GM10248 (cell line): ENCODE measurements at regions not wholly inside any gene's neighbourhood (a gene's known extent, or its start where the extent isn't known, plus 50 kb on each side); places are given as distances from the start of the nearest gene placed in this dataset.

Experiments used
- CTCF ChIA-PET: fragments of 300-600 bp; sonication (Branson Sonifier 250); formaldehyde crosslinking; extraction: SDS; loops from one replicate; lab custom pipeline; 2021; ENCODE audit warnings: antibody characterized with exemption; lab: Yijun Ruan, JAX
- POLR2A ChIA-PET: fragments of 350-650 bp; sonication (Branson Sonifier 250); formaldehyde crosslinking; extraction: SDS; loops from one replicate; lab custom pipeline; 2020; ENCODE audit warnings: antibody characterized with exemption; lab: Yijun Ruan, JAX
- DNase-seq: peaks from one replicate; pipeline ENCODE4 v3.0.0; 2012; ENCODE audit errors: extremely low spot score
- TF ChIP-seq, protein P1 (sequence below): IDR thresholded peaks from 2 replicates; pipeline ENCODE4 v1.5.1; 2012; ENCODE audit warnings: mild to moderate bottlenecking, low read depth; ENCODE audit errors: extremely low read depth, missing control alignments, control extremely low read depth

DNA sequence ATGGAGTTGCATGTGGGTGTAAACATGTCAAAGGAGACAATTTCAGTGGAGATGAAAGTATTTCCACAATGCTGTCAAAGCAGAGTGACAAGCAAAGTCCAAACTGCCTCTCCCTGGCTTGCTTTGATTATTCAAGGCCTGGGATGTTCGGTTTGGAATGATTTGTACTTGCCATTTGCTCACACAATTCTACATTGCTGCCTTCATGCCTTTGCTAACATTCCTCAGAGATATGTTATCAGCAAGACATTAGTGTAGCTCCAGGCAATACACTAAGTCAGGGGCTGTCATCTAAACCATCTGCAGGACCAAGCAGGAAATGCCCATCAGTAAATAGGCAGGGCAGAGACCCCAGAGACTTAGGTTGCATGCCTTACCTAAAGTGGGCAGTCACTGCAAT, 79.6 kb upstream of the C1QTNF7 start:
- DNase-seq, result no peak
- POLR2A ChIA-PET, result no interaction called here
- CTCF ChIA-PET, result no interaction called here
- TF ChIP-seq, protein P1, sequence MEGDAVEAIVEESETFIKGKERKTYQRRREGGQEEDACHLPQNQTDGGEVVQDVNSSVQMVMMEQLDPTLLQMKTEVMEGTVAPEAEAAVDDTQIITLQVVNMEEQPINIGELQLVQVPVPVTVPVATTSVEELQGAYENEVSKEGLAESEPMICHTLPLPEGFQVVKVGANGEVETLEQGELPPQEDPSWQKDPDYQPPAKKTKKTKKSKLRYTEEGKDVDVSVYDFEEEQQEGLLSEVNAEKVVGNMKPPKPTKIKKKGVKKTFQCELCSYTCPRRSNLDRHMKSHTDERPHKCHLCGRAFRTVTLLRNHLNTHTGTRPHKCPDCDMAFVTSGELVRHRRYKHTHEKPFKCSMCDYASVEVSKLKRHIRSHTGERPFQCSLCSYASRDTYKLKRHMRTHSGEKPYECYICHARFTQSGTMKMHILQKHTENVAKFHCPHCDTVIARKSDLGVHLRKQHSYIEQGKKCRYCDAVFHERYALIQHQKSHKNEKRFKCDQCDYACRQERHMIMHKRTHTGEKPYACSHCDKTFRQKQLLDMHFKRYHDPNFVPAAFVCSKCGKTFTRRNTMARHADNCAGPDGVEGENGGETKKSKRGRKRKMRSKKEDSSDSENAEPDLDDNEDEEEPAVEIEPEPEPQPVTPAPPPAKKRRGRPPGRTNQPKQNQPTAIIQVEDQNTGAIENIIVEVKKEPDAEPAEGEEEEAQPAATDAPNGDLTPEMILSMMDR, result no peak

DNA sequence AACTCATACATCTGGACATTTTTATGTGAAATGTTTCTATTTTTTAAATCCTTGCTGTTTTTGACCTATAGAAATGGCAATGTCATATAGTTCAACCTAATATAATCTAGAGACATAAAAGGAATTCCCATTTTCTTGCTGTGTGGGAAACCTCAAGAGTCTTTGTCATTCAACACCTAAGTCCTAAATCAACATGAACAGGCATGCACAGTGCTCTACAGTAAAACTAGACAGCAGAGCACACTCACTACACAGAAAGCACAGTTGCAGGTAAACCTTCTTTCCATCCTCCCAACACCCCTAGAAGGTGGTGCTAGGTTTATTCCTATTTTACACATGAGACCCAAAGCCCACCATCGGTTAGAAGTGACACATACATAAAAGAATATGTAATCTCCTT, 79.1 kb upstream of the C1QTNF7 start:
- DNase-seq, result no peak
- ChIA-PET POLR2A (no interaction called here), CTCF (no interaction called here)
- TF ChIP-seq, protein P1, result no peak

- TF ChIP-seq, protein P1, result no peak
- POLR2A ChIA-PET, result no interaction called here
- no peak for DNase-seq
- CTCF ChIA-PET, result no interaction called here
Observed at GRCh38 chr4:15349531-15349935, 78.3 kb upstream of the C1QTNF7 start.

DNA sequence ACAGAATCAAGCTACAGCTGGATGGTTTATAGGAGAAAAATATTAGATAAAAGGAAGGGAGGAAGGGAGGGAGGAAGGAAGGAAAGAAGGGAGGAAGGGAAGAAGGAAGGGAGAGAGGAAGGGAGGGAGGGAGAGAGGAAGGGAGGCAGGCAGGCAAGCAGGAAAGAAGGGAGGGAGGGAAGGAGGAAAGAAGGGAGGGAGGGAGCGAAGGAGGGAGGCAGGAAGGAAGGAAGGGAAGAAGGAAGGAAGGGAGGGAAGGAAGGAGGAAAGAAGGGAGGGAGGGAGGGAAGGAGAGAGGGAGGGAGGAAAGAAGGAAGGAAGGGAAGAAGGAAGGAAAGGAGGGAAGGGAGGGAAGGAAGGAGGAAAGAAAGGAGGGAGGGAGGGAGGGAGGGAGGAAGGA, 77.9 kb upstream of the C1QTNF7 start:
- ChIA-PET POLR2A (no interaction called here), CTCF (no interaction called here)
- DNase-seq, result no peak
- TF ChIP-seq, protein P1, result no peak

- DNase-seq, result no peak
- TF ChIP-seq, protein P1, result no peak
- POLR2A ChIA-PET, result no interaction called here
- CTCF ChIA-PET, result interaction anchor here (1.1 kb wide), 1 partner anchor 44 kb away, joined by 5 read pairs; no protein-coding TSS in a partner anchor
Observed at GRCh38 chr4:15352524-15352923, 75.3 kb upstream of the C1QTNF7 start.

DNA sequence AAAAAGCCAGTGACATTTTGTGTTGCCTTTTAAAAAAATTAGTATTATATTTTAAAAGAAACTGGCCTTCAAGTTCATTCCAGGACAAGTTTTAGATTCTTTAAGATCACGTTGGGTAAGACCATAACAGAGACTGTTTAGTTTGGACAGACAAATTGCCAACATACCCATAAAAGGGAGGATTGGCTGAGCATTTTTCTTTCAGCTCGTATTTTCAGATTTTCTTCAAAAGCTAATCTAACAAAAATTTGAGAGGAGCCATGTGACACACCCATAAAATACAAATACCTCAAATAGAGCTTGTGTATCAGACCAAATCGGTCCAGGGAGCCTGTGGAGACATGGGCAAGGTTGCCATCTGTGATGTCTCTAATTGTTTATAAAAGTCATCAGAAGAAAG, 74.6 kb upstream of the C1QTNF7 start:
- DNase-seq, result no peak
- TF ChIP-seq, protein P1, result no peak
- ChIA-PET CTCF (no interaction called here), POLR2A (no interaction called here)

- ChIA-PET POLR2A (no interaction called here), CTCF (no interaction called here)
- no peak for DNase-seq
- TF ChIP-seq, protein P1, result no peak
Observed at GRCh38 chr4:15354371-15355297, 73.2 kb upstream of the C1QTNF7 start.
